ENCODE measurements at regions not wholly inside any gene's neighbourhood (a gene's known extent, or its start where the extent isn't known, plus 50 kb on each side); places are given as distances from the start of the nearest gene placed in this dataset.
A peak's percentile ranks its signal among the peaks of the same experiment; 100 is the strongest.

DNA sequence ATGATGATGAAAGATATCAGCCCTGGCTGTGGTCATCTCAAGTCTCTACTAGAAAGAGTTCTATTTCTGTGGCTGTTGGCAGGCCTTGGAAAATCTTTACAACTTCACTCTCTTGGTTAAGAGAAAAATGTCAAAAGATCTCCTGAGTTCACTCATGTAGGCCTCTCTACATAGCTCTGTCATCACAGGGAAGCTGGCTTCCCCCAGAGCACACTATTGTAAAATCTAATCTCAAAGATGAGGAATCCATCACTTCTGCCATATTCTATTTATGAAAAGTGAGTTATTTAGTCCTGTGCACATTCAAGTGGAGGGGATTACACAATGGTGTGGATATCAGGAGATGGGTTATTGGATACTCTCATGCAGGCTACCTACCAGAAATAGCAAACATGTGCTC lies 388.4 kb upstream of the HS3ST1 start:
- Histone ChIP-seq H3K36me3 (replicated peaks in 1 of 2; ENCODE audit: control insufficient read depth in 1 of 2, insufficient read depth in 2 of 2, low read length in 2 of 2) (no peaks in the 10 kb centered on the region), H3K79me2 (ENCODE audit: insufficient read depth, low read length) (no peaks in the 10 kb centered on the region), H3K4me3 (replicated peaks in 1 of 3; ENCODE audit: low read depth in 2 of 3, low read length in 3 of 3) (no peak overlapping the region), H3K4me2 (replicated peaks; ENCODE audit: extremely low read depth, low read length, poor library complexity, severe bottlenecking) (no peak overlapping the region), H3K4me1 (ENCODE audit: control insufficient read depth in 1 of 2, insufficient read depth in 2 of 2, low read length in 2 of 2) (peaks cover 0 to 3% of the 10 kb centered on the region in 2 donors), H3K27me3 (ENCODE audit: control insufficient read depth in 2 of 2, insufficient read depth in 2 of 2, low read length in 2 of 2) (no peaks in the 10 kb centered on the region), H3K9me3 (replicated peaks in 1 of 2; ENCODE audit: control insufficient read depth in 1 of 2, insufficient read depth in 1 of 2, low read length in 2 of 2) (no peaks in the 10 kb centered on the region), H3K9ac (ENCODE audit: insufficient read depth, low read length, poor library complexity, severe bottlenecking) (no peak overlapping the region), H4K20me1 (ENCODE audit: insufficient read depth, low read length) (no peaks in the 10 kb centered on the region), H2AFZ (ENCODE audit: insufficient read depth, low read depth, low read length, poor library complexity, severe bottlenecking) (no peak overlapping the region), H3K27ac (ENCODE audit: low read depth in 1 of 2, low read length in 2 of 2) (no peak overlapping the region)
- no peak overlapping the region for H3K4me3 Mint-ChIP-seq
- intact Hi-C loops (cut with micrococcal nuclease): no loop called here
- H3K4me1 Mint-ChIP-seq: peaks cover 4% of the 10 kb centered on the region
- peaks cover 0 to 3% (median 0%) of the 10 kb centered on the region in 3 donors for H3K27me3 Mint-ChIP-seq (ENCODE audit: low read depth in 3 of 3)
- TF ChIP-seq, protein P1, sequence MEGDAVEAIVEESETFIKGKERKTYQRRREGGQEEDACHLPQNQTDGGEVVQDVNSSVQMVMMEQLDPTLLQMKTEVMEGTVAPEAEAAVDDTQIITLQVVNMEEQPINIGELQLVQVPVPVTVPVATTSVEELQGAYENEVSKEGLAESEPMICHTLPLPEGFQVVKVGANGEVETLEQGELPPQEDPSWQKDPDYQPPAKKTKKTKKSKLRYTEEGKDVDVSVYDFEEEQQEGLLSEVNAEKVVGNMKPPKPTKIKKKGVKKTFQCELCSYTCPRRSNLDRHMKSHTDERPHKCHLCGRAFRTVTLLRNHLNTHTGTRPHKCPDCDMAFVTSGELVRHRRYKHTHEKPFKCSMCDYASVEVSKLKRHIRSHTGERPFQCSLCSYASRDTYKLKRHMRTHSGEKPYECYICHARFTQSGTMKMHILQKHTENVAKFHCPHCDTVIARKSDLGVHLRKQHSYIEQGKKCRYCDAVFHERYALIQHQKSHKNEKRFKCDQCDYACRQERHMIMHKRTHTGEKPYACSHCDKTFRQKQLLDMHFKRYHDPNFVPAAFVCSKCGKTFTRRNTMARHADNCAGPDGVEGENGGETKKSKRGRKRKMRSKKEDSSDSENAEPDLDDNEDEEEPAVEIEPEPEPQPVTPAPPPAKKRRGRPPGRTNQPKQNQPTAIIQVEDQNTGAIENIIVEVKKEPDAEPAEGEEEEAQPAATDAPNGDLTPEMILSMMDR (IDR thresholded peaks at IDR 0.05): no peak
- no peak overlapping the region for H3K27ac Mint-ChIP-seq
- H3K36me3 Mint-ChIP-seq: no peaks in the 10 kb centered on the region
- peaks cover 0 to 6% (median 3%) of the 10 kb centered on the region in 7 donors for H3K9me3 Mint-ChIP-seq
- DNase-seq: no peak

DNA sequence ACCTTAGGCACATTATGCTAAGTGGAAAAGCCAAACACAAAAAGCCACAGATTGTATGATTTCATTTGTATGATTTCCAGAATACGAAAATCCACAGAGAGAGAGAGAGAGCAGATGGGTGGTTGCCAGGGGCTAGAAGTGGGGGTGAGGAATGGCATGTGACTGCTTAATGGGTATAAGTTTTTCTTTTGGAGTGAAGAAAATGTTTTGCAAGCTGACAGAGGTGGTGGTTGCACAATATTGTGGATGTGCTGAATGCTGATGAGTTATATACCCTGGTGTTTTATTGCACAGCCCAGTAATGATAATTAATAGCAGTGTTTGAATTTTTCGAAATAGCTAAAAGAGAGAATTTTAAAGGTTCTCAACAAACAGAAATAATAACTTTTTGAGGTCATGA lies 386.1 kb upstream of the HS3ST1 start:
- intact Hi-C loops (cut with micrococcal nuclease): no loop called here
- no peak overlapping the region for H3K27ac Mint-ChIP-seq
- no peak overlapping the region for H3K4me3 Mint-ChIP-seq

More for the DNA sequence above, 386.1 kb upstream of the HS3ST1 start:
- Histone ChIP-seq H3K9me3 (replicated peaks in 1 of 2; ENCODE audit: control insufficient read depth in 1 of 2, insufficient read depth in 1 of 2, low read length in 2 of 2) (no peaks in the 10 kb centered on the region), H3K4me2 (replicated peaks; ENCODE audit: extremely low read depth, low read length, poor library complexity, severe bottlenecking) (no peak overlapping the region), H3K27ac (ENCODE audit: low read depth in 1 of 2, low read length in 2 of 2) (no peak overlapping the region), H3K4me3 (replicated peaks in 1 of 3; ENCODE audit: low read depth in 2 of 3, low read length in 3 of 3) (no peak overlapping the region), H3K36me3 (replicated peaks in 1 of 2; ENCODE audit: control insufficient read depth in 1 of 2, insufficient read depth in 2 of 2, low read length in 2 of 2) (no peaks in the 10 kb centered on the region), H3K9ac (ENCODE audit: insufficient read depth, low read length, poor library complexity, severe bottlenecking) (no peak overlapping the region), H2AFZ (ENCODE audit: insufficient read depth, low read depth, low read length, poor library complexity, severe bottlenecking) (no peak overlapping the region), H4K20me1 (ENCODE audit: insufficient read depth, low read length) (no peaks in the 10 kb centered on the region), H3K27me3 (ENCODE audit: control insufficient read depth in 2 of 2, insufficient read depth in 2 of 2, low read length in 2 of 2) (no peaks in the 10 kb centered on the region), H3K4me1 (ENCODE audit: control insufficient read depth in 1 of 2, insufficient read depth in 2 of 2, low read length in 2 of 2) (peaks cover 0 to 3% of the 10 kb centered on the region in 2 donors), H3K79me2 (ENCODE audit: insufficient read depth, low read length) (no peaks in the 10 kb centered on the region)
- peaks cover 0 to 3% (median 0%) of the 10 kb centered on the region in 3 donors for H3K27me3 Mint-ChIP-seq (ENCODE audit: low read depth in 3 of 3)
- H3K4me1 Mint-ChIP-seq: peaks cover 4% of the 10 kb centered on the region
- no peaks in the 10 kb centered on the region for H3K36me3 Mint-ChIP-seq
- 14% methylated on average over 1 of the region's 2 CpGs for WGBS (ENCODE audit: insufficient coverage)
- no peaks in the 10 kb centered on the region for H3K9me3 Mint-ChIP-seq
- peak in 2 of 3 donors; percentile 7 to 9 for DNase-seq
- TF ChIP-seq, protein P1 (IDR thresholded peaks at IDR 0.05): no peak
